Islet of Langerhans (tissue), 1 donor: ENCODE measurements at regions not wholly inside any gene's neighbourhood (a gene's known extent, or its start where the extent isn't known, plus 50 kb on each side); places are given as distances from the start of the nearest gene placed in this dataset.

Experiments used
- FAIRE-seq: peaks from one replicate; lab custom pipeline; 2011; peaks lifted over from hg19 to GRCh38; lab: Jason Lieb, UNC

- no peak for FAIRE-seq
These were observed 199.5 kb downstream of the TLE3 start for GRCh38 chr15:69898243-69898642.

GRCh38 chr15:69902414-69903062 lies 195.2 kb downstream of the TLE3 start:
- no peak for FAIRE-seq

GRCh38 chr15:69903470-69904469 lies 193.9 kb downstream of the TLE3 start:
- no peak for FAIRE-seq

GRCh38 chr15:69906256-69907185 lies 191.2 kb downstream of the TLE3 start:
- no peak for FAIRE-seq

- FAIRE-seq: no peak
These were observed 189.7 kb downstream of the TLE3 start for GRCh38 chr15:69908060-69908459.

GRCh38 chr15:69908590-69909420 lies 188.9 kb downstream of the TLE3 start:
- no peak for FAIRE-seq

GRCh38 chr15:69909719-69910444 lies 187.8 kb downstream of the TLE3 start:
- FAIRE-seq: no peak

GRCh38 chr15:69910514-69910913 lies 187.2 kb downstream of the TLE3 start:
- FAIRE-seq: no peak

- no peak for FAIRE-seq
These were observed 185.6 kb downstream of the TLE3 start for GRCh38 chr15:69912116-69912515.

GRCh38 chr15:69914040-69914439 lies 183.7 kb downstream of the TLE3 start:
- FAIRE-seq: no peak

GRCh38 chr15:69914960-69915359 lies 182.8 kb downstream of the TLE3 start:
- no peak for FAIRE-seq

- no peak for FAIRE-seq
These were observed 181.4 kb downstream of the TLE3 start for GRCh38 chr15:69916169-69916785.

- no peak for FAIRE-seq
These were observed 180.7 kb downstream of the TLE3 start for GRCh38 chr15:69917056-69917455.

GRCh38 chr15:69919816-69920215 lies 177.9 kb downstream of the TLE3 start:
- FAIRE-seq: no peak

- FAIRE-seq: no peak
These were observed 177.5 kb downstream of the TLE3 start for GRCh38 chr15:69920221-69920620.

- FAIRE-seq: no peak
These were observed 175.8 kb downstream of the TLE3 start for GRCh38 chr15:69921626-69922619.

- FAIRE-seq: no peak
These were observed 173.2 kb downstream of the TLE3 start for GRCh38 chr15:69924531-69924930.

GRCh38 chr15:69926006-69926405 lies 171.7 kb downstream of the TLE3 start:
- FAIRE-seq: no peak

- no peak for FAIRE-seq
These were observed 171.0 kb downstream of the TLE3 start for GRCh38 chr15:69926721-69927120.
